Naive B cell (primary cell): ENCODE measurements at regions not wholly inside any gene's neighbourhood (a gene's known extent, or its start where the extent isn't known, plus 50 kb on each side); places are given as distances from the start of the nearest gene placed in this dataset.

Source experiments
- ATAC-seq, 2 donors: fragments of 150-1000 bp; cut with Tn5 transposase; 2 replicates each; pipeline ENCODE4 v1.10.0; 2021; ENCODE audit warnings: low read depth in 2 of 2, mild to moderate bottlenecking in 2 of 2, moderate library complexity in 2 of 2
- DNase-seq: peaks from one replicate; pipeline ENCODE4 v3.0.0; 2022
- H3K27ac Mint-ChIP-seq, 6 donors: one replicate each; pipeline ENCODE4 v1.8.0; 2020 to 2022; ENCODE audit warnings: mild to moderate bottlenecking in 6 of 6, mixed read lengths in 6 of 6, moderate library complexity in 5 of 6, inconsistent platforms in 2 of 6
- H3K27me3 Mint-ChIP-seq, 3 donors: one replicate each; pipeline ENCODE4 v1.8.0; 2021 to 2022; ENCODE audit warnings: mixed read lengths in 3 of 3, mild to moderate bottlenecking in 1 of 3
- H3K36me3 Mint-ChIP-seq, 2 donors: one replicate each; pipeline ENCODE4 v1.8.0; 2020 to 2022; ENCODE audit warnings: mixed read lengths in 2 of 2, inconsistent platforms in 1 of 2, mild to moderate bottlenecking in 1 of 2
- H3K4me1 Mint-ChIP-seq, 3 donors: one replicate each; pipeline ENCODE4 v1.8.0; 2020 to 2022; ENCODE audit warnings: mixed read lengths in 3 of 3, inconsistent platforms in 1 of 3, mild to moderate bottlenecking in 1 of 3, moderate library complexity in 1 of 3
- H3K4me3 Mint-ChIP-seq, 8 donors: one replicate each; pipeline ENCODE4 v1.8.0; 2020 to 2022; ENCODE audit warnings: mild to moderate bottlenecking in 8 of 8, mixed read lengths in 8 of 8, moderate library complexity in 8 of 8, inconsistent platforms in 2 of 8
- H3K9me3 Mint-ChIP-seq, 7 donors: one replicate each; pipeline ENCODE4 v1.8.0; 2020 to 2022; ENCODE audit warnings: mixed read lengths in 7 of 7, mild to moderate bottlenecking in 5 of 7, inconsistent platforms in 2 of 7, moderate library complexity in 1 of 7

DNA sequence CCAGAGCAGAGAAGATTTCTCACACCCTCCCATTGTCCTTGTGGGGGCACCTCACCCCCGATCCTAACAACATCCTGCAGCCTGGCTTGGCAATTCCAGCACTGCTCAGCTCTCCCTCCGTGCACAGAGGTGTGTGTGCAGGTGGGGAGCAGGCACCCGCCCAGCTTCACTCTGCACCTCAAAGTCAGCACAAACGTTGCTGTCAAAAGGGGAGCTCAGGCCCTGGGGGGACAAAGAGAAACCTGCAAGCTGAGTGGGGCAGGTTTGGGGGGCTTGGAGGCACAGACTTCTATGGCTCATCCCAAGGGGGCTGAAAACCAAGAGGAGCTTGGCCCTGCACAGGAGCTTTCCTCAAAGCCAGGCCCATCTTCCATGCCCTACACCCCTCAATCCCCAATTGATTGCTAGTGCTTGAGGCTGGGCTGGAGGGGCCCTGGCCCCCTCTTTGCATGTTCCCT is 231.9 kb upstream of the TNRC6C start:
- no peaks in the 10 kb centered on the region for H3K36me3 Mint-ChIP-seq
- H3K4me3 Mint-ChIP-seq = no peak overlapping the region
- peaks cover 0 to 16% (median 7%) of the 10 kb centered on the region in 7 donors for H3K9me3 Mint-ChIP-seq
- H3K4me1 Mint-ChIP-seq = peaks cover 6 to 10% (median 10%) of the 10 kb centered on the region in 3 donors
- no peak overlapping the region for H3K27ac Mint-ChIP-seq
- peaks cover 31 to 71% (median 66%) of the 10 kb centered on the region in 3 donors for H3K27me3 Mint-ChIP-seq
- DNase-seq (no peak), ATAC-seq (no peak)

DNA sequence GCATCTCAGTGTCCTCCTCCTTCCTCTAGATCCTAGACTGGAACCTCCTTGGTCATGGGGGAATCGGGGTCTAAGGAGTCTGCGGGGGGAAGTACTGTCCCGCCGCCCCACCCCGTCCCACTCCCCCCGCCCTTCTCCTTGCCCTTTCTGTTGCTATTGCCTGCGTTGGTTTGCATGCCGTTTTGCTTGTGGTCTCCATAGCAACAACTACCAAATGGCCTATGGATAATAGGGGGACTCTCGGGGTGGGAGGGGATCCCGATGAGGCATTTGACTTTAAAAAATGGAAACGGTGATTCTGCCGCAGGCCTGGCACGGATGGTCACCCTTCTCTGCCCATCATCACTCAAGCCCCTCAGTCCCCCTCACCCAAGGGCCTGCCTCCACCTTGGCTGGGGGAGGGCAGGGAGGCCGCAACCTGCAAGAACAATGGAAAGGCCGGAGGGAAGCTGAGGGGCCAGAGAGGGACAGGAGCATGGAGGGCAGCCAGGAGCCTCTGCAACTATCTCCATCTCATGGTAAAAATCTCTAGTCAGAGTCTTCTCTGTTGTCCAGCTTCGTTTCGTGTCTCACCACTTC is 231.4 kb upstream of the TNRC6C start:
- ATAC-seq = no peak
- DNase-seq = no peak
- H3K4me1 Mint-ChIP-seq = peaks cover 6 to 10% (median 10%) of the 10 kb centered on the region in 3 donors
- H3K36me3 Mint-ChIP-seq = no peaks in the 10 kb centered on the region
- no peak overlapping the region for H3K27ac Mint-ChIP-seq
- H3K4me3 Mint-ChIP-seq = no peak overlapping the region
- H3K9me3 Mint-ChIP-seq = peaks cover 0 to 21% (median 12%) of the 10 kb centered on the region in 7 donors
- H3K27me3 Mint-ChIP-seq = peaks cover 30 to 67% (median 65%) of the 10 kb centered on the region in 3 donors

GRCh38 chr17:77728474-77728795 is 230.1 kb upstream of the TNRC6C start:
- ATAC-seq = no peak
- peaks cover 32 to 70% (median 64%) of the 10 kb centered on the region in 3 donors for H3K27me3 Mint-ChIP-seq
- peaks cover 5 to 34% (median 24%) of the 10 kb centered on the region in 7 donors for H3K9me3 Mint-ChIP-seq
- H3K27ac Mint-ChIP-seq = no peak overlapping the region
- DNase-seq = no peak
- peaks cover 6 to 10% (median 10%) of the 10 kb centered on the region in 3 donors for H3K4me1 Mint-ChIP-seq
- H3K4me3 Mint-ChIP-seq = no peak overlapping the region
- peaks cover 3 to 8% of the 10 kb centered on the region in 2 donors for H3K36me3 Mint-ChIP-seq

DNA sequence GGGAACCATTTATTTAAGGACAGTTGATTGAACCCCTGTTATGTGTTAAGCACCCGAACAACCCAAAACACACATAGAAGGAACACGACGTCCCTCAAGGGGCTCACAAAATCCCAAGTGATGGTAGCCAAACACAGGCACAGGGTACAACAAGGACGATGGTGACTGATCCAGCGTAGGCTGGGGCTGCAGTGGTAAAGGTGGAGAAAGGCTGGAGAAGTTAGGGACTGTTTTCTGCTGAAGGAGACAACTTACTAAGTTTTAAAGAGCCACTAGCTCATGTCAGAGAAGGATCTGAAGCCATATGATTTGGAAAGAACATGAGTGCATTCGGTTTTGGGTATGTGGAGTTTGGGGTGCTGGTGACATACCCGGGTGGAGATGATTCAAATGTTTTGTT is 229.6 kb upstream of the TNRC6C start:
- Mint-ChIP-seq H3K4me1 (peaks cover 6 to 10% (median 10%) of the 10 kb centered on the region in 3 donors), H3K27ac (no peak overlapping the region), H3K27me3 (peaks cover 36 to 74% (median 67%) of the 10 kb centered on the region in 3 donors), H3K36me3 (peaks cover 7 to 8% of the 10 kb centered on the region in 2 donors), H3K4me3 (no peak overlapping the region), H3K9me3 (peaks cover 5 to 39% (median 28%) of the 10 kb centered on the region in 7 donors)
- DNase-seq (no peak), ATAC-seq (no peak)

- DNase-seq (no peak), ATAC-seq (no peak)
- Mint-ChIP-seq H3K27ac (no peak overlapping the region), H3K4me3 (peak overlapping the region in 1 of 8 donors; percentile 48), H3K36me3 (peaks cover 8 to 9% of the 10 kb centered on the region in 2 donors), H3K27me3 (peaks cover 36 to 81% (median 62%) of the 10 kb centered on the region in 3 donors), H3K9me3 (peaks cover 5 to 41% (median 28%) of the 10 kb centered on the region in 7 donors), H3K4me1 (peaks cover under 1 to 7% (median 6%) of the 10 kb centered on the region in 3 donors)
Measured at GRCh38 chr17:77729587-77729986, 228.9 kb upstream of the TNRC6C start.

DNA sequence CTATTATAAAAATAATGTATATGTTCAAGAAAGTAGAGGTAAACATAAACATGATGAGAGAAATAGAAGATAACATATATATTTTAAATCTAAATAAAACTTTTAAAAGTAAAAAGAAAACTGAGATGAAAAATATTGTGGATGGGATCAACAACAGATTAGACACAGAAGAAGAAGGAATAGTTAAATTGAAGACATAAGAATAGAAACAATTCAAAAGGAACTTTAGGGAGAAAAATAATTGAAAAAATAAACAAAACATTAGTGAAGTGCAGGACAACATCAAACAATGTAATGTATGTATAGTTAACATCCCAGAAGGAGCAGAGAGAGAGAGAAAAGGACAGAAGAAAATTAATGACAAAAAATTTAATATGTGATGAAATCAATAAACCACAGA is 228.1 kb upstream of the TNRC6C start:
- peak overlapping the region in 1 of 8 donors; percentile 32 for H3K4me3 Mint-ChIP-seq
- no peak for DNase-seq
- H3K9me3 Mint-ChIP-seq = peaks cover 5 to 41% (median 28%) of the 10 kb centered on the region in 7 donors

GRCh38 chr17:77733576-77734296 is 224.8 kb upstream of the TNRC6C start:
- H3K27ac Mint-ChIP-seq = peak overlapping the region in 1 of 6 donors; percentile 4
- peaks cover 5 to 41% (median 28%) of the 10 kb centered on the region in 7 donors for H3K9me3 Mint-ChIP-seq
- ATAC-seq (no peak), DNase-seq (no peak)
- H3K4me3 Mint-ChIP-seq = no peak overlapping the region
- H3K4me1 Mint-ChIP-seq = no peaks in the 10 kb centered on the region
- H3K27me3 Mint-ChIP-seq = peaks cover 17 to 76% (median 50%) of the 10 kb centered on the region in 3 donors
- peaks cover 8 to 9% of the 10 kb centered on the region in 2 donors for H3K36me3 Mint-ChIP-seq

More for the DNA sequence above, 228.1 kb upstream of the TNRC6C start:
- Mint-ChIP-seq H3K27ac (peak overlapping the region in 1 of 6 donors; percentile 23), H3K36me3 (peaks cover 8 to 9% of the 10 kb centered on the region in 2 donors), H3K4me1 (peaks cover 0 to 1% (median under 1%) of the 10 kb centered on the region in 3 donors), H3K27me3 (peaks cover 36 to 82% (median 56%) of the 10 kb centered on the region in 3 donors)
- ATAC-seq = no peak

- H3K9me3 Mint-ChIP-seq = peaks cover 5 to 41% (median 27%) of the 10 kb centered on the region in 7 donors
- H3K4me3 Mint-ChIP-seq = no peak overlapping the region
- no peak overlapping the region for H3K27ac Mint-ChIP-seq
- peaks cover 22 to 76% (median 51%) of the 10 kb centered on the region in 3 donors for H3K27me3 Mint-ChIP-seq
- H3K36me3 Mint-ChIP-seq = peaks cover 8 to 9% of the 10 kb centered on the region in 2 donors
- no peak for DNase-seq
- no peak for ATAC-seq
- H3K4me1 Mint-ChIP-seq = no peaks in the 10 kb centered on the region
Measured at GRCh38 chr17:77734371-77735080, 224.0 kb upstream of the TNRC6C start.

DNA sequence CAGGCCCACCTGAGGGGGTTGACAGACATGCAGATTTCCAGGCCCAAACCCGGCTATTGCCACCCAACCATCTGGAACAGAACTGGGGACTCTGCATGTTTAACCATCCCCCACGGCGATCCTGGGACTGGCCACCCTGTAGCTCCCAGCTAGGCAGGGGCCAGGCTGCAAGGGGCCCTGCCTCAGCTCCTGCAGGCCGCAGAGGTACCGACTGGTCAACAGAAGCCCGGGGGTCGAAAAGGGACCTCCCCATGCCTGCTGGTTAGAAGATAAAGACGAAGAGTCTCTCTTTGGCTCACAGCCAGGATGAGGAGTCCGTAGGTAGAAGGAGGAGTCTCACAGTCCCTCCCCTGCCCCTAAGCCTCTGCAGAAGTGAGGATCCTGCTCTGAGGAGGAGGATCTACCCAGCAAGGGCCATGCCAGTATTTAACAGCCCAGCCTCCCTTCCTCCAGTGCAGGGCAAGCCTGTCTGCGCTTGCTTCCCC is 223.4 kb upstream of the TNRC6C start:
- no peaks in the 10 kb centered on the region for H3K4me1 Mint-ChIP-seq
- H3K36me3 Mint-ChIP-seq = peaks cover 8 to 9% of the 10 kb centered on the region in 2 donors
- H3K9me3 Mint-ChIP-seq = peaks cover 5 to 36% (median 21%) of the 10 kb centered on the region in 7 donors
- peaks cover 24 to 77% (median 46%) of the 10 kb centered on the region in 3 donors for H3K27me3 Mint-ChIP-seq
- ATAC-seq (no peak), DNase-seq (no peak)
- no peak overlapping the region for H3K27ac Mint-ChIP-seq
- no peak overlapping the region for H3K4me3 Mint-ChIP-seq

GRCh38 chr17:77735566-77736198 is 222.8 kb upstream of the TNRC6C start:
- H3K27me3 Mint-ChIP-seq = peaks cover 30 to 76% (median 43%) of the 10 kb centered on the region in 3 donors
- DNase-seq (no peak), ATAC-seq (no peak)
- no peaks in the 10 kb centered on the region for H3K4me1 Mint-ChIP-seq
- peaks cover 8 to 9% of the 10 kb centered on the region in 2 donors for H3K36me3 Mint-ChIP-seq
- no peak overlapping the region for H3K4me3 Mint-ChIP-seq
- no peak overlapping the region for H3K27ac Mint-ChIP-seq
- peaks cover 5 to 31% (median 21%) of the 10 kb centered on the region in 7 donors for H3K9me3 Mint-ChIP-seq

DNA sequence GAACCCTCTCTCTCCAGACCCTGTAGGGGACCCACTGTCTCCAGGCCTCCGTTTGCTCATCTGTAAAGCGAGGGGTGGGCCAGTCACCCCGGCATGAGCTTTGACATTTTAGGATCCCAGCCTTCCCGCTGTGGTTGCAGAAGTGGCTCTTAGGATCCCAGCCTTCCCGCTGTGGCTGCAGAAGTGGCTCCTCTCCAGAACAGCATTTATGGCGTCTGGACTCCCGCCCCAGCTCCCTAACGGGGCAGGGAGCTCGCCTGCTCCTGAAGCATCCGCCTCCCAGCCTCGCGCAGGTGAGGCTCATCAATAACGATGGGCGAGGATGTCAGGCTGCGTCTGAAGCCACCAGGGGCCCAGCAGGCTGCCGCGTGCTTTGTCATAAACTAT is 222.3 kb upstream of the TNRC6C start:
- no peak for ATAC-seq
- Mint-ChIP-seq H3K36me3 (peaks cover 8 to 9% of the 10 kb centered on the region in 2 donors), H3K27ac (peak overlapping the region in 1 of 6 donors; percentile 49), H3K4me3 (no peak overlapping the region), H3K9me3 (peaks cover 5 to 31% (median 23%) of the 10 kb centered on the region in 7 donors), H3K27me3 (peaks cover 34 to 74% (median 43%) of the 10 kb centered on the region in 3 donors), H3K4me1 (no peaks in the 10 kb centered on the region)
- DNase-seq = no peak

DNA sequence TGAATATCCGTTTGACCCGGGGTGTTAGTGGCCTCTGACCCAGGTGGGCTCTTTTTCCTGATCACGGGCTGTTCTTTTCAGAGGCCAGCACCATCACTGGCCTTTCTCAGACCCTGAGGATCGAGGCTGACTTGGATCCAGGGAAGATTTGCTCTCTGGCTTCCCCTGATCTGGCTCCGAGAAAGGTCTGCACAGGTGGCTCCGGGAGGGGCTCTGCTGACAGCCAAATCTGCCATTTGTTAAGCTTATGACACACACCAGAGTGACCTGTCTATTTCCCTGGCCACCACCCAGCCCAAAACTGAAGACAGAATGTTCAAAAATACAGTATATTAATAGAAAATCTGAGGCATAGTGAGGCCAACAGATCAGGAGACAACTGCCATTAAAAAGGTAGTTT is 221.8 kb upstream of the TNRC6C start:
- peaks cover 8 to 9% of the 10 kb centered on the region in 2 donors for H3K36me3 Mint-ChIP-seq

More for the DNA sequence above, 221.8 kb upstream of the TNRC6C start:
- no peaks in the 10 kb centered on the region for H3K4me1 Mint-ChIP-seq
- H3K9me3 Mint-ChIP-seq = peaks cover 5 to 32% (median 20%) of the 10 kb centered on the region in 7 donors
- DNase-seq (no peak), ATAC-seq (no peak)
- no peak overlapping the region for H3K4me3 Mint-ChIP-seq
- H3K27ac Mint-ChIP-seq = no peak overlapping the region
- H3K27me3 Mint-ChIP-seq = peaks cover 34 to 71% (median 43%) of the 10 kb centered on the region in 3 donors
